Astrocyte (in vitro differentiated cells and primary cell): ENCODE measurements at regions not wholly inside any gene's neighbourhood (a gene's known extent, or its start where the extent isn't known, plus 50 kb on each side); places are given as distances from the start of the nearest gene placed in this dataset.

Experiments used
- EZH2 ChIP-seq: IDR thresholded peaks from 2 replicates; pipeline ENCODE4 v1.6.1; 2012; ENCODE audit warnings: mild to moderate bottlenecking, low read length, inconsistent platforms; ENCODE audit not compliant: insufficient read depth
- TF ChIP-seq, protein P1 (sequence below): IDR thresholded peaks from 2 replicates; pipeline ENCODE4 v1.5.1; 2011; ENCODE audit warnings: low read depth, mild to moderate bottlenecking, inconsistent platforms, low read length, moderate library complexity; ENCODE audit not compliant: insufficient read depth

GRCh38 chr3:77913524-77914174, 873.8 kb downstream of the ROBO2 start:
- TF ChIP-seq, protein P1, sequence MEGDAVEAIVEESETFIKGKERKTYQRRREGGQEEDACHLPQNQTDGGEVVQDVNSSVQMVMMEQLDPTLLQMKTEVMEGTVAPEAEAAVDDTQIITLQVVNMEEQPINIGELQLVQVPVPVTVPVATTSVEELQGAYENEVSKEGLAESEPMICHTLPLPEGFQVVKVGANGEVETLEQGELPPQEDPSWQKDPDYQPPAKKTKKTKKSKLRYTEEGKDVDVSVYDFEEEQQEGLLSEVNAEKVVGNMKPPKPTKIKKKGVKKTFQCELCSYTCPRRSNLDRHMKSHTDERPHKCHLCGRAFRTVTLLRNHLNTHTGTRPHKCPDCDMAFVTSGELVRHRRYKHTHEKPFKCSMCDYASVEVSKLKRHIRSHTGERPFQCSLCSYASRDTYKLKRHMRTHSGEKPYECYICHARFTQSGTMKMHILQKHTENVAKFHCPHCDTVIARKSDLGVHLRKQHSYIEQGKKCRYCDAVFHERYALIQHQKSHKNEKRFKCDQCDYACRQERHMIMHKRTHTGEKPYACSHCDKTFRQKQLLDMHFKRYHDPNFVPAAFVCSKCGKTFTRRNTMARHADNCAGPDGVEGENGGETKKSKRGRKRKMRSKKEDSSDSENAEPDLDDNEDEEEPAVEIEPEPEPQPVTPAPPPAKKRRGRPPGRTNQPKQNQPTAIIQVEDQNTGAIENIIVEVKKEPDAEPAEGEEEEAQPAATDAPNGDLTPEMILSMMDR, result no peak
- TF ChIP-seq EZH2, result no peak
